Endothelial cell of umbilical vein (primary cell): ENCODE measurements at regions not wholly inside any gene's neighbourhood (a gene's known extent, or its start where the extent isn't known, plus 50 kb on each side); places are given as distances from the start of the nearest gene placed in this dataset.

Experiments
- BruUV-seq: library from RNA; stranded (reverse); fragments of 400-500 nt; replicated peaks from 2 replicates; lab custom pipeline; 2021; lab: Mats Ljungman, UMichigan
- CTCF ChIA-PET: fragments of 300-600, 350-600 bp; sonication (Branson Sonifier 250); formaldehyde crosslinking; loops from one replicate; lab custom pipeline; 2021; ENCODE audit warnings: antibody characterized with exemption, inconsistent platforms; lab: Charles Lee
- POLR2A ChIA-PET: fragments of 300-600, 350-600 bp; sonication (Branson Sonifier 250); formaldehyde crosslinking; loops from one replicate; lab custom pipeline; 2021; ENCODE audit warnings: antibody characterized with exemption, inconsistent platforms; lab: Charles Lee
- DNase-seq: peaks from one replicate; pipeline ENCODE4 v3.0.0-alpha.2; 2011; ENCODE audit warnings: low read depth, low spot score
- FAIRE-seq: peaks from 2 replicates; lab custom pipeline; 2011; peaks lifted over from hg19 to GRCh38; lab: Jason Lieb, UNC
- H2AFZ ChIP-seq: 2 replicates; pipeline ENCODE4 v1.6.0; 2012; ENCODE audit warnings: low read depth, low read length, control low read depth, inconsistent platforms
- H3K27ac ChIP-seq: 2 replicates; pipeline ENCODE4 v1.5.1; 2011; ENCODE audit warnings: low read depth, mild to moderate bottlenecking, control low read depth, low read length, moderate library complexity; ENCODE audit not compliant: insufficient read depth
- H3K27me3 ChIP-seq, 2 experiments: 2 replicates each; pipeline versions ENCODE4 v1.6.0 to v1.6.1; 2011; ENCODE audit warnings: low read length in 2 of 2, mixed read lengths in 1 of 2; ENCODE audit not compliant: control insufficient read depth in 2 of 2, insufficient read depth in 2 of 2
- H3K36me3 ChIP-seq, 2 experiments: 2 replicates in 1 of 2; 3 replicates in 1 of 2; pipeline ENCODE4 v1.5.1; 2011; ENCODE audit warnings: low read length in 2 of 2, mild to moderate bottlenecking in 1 of 2, moderate library complexity in 1 of 2; ENCODE audit not compliant: control insufficient read depth in 2 of 2, insufficient read depth in 2 of 2; ENCODE audit errors: extremely low read depth in 1 of 2
- H3K4me1 ChIP-seq: 3 replicates; pipeline ENCODE4 v1.5.1; 2011; ENCODE audit warnings: mild to moderate bottlenecking, low read length; ENCODE audit not compliant: control insufficient read depth, insufficient read depth; ENCODE audit errors: extremely low read depth
- H3K4me2 ChIP-seq: 2 replicates; pipeline ENCODE4 v1.6.1; 2011; ENCODE audit warnings: low read length, control low read depth, mixed read lengths; ENCODE audit not compliant: insufficient read depth
- H3K4me3 ChIP-seq, 3 experiments: fragments of 200-600 bp in 1 of 3; sonication (generic), shearing (Covaris generic) in 1 of 3; replicated peaks in 1 of 3; 2 replicates each; pipeline ENCODE4 v1.5.1; 2011 to 2016; ENCODE audit warnings: control low read depth in 3 of 3, low read length in 3 of 3, mild to moderate bottlenecking in 2 of 3, inconsistent platforms in 1 of 3, low read depth in 1 of 3, moderate library complexity in 1 of 3; ENCODE audit not compliant: insufficient read depth in 1 of 3
- H3K79me2 ChIP-seq: 2 replicates; pipeline ENCODE4 v1.6.0; 2012; ENCODE audit warnings: low read length, inconsistent platforms; ENCODE audit not compliant: control insufficient read depth, insufficient read depth
- H3K9ac ChIP-seq: replicated peaks from 2 replicates; pipeline ENCODE3; 2011; ENCODE audit warnings: low read length, control low read depth; ENCODE audit not compliant: insufficient read depth; ENCODE audit errors: extremely low read depth
- H3K9me1 ChIP-seq: replicated peaks from 3 replicates; pipeline ENCODE4 v1.6.0; 2011; ENCODE audit warnings: mild to moderate bottlenecking, low read length; ENCODE audit not compliant: control insufficient read depth, insufficient read depth; ENCODE audit errors: extremely low read depth
- H3K9me3 ChIP-seq: replicated peaks from 2 replicates; pipeline ENCODE4 v1.5.1; 2012; ENCODE audit warnings: low read length, inconsistent platforms; ENCODE audit not compliant: control insufficient read depth, insufficient read depth
- H4K20me1 ChIP-seq: replicated peaks from 2 replicates; pipeline ENCODE3; 2011; ENCODE audit warnings: mild to moderate bottlenecking, low read length; ENCODE audit not compliant: control insufficient read depth, insufficient read depth; ENCODE audit errors: extremely low read depth
- EZH2 ChIP-seq: IDR thresholded peaks from 2 replicates; pipeline ENCODE4 v1.6.1; 2012; ENCODE audit warnings: borderline replicate concordance, low read depth, mild to moderate bottlenecking, moderate library complexity, low read length, inconsistent platforms; ENCODE audit not compliant: severe bottlenecking
- FOS ChIP-seq: IDR thresholded peaks from 2 replicates; pipeline ENCODE4 v1.6.1; 2011; ENCODE audit warnings: mild to moderate bottlenecking, low read length, moderate library complexity, borderline replicate concordance; ENCODE audit not compliant: insufficient read depth
- GATA2 ChIP-seq: IDR thresholded peaks from 2 replicates; pipeline ENCODE4 v1.7.0; 2011; ENCODE audit warnings: low read depth, mild to moderate bottlenecking, moderate library complexity, mixed read lengths, low read length; ENCODE audit not compliant: insufficient read length, insufficient read depth
- JUN ChIP-seq: IDR thresholded peaks from 2 replicates; pipeline ENCODE4 v1.6.1; 2011; ENCODE audit warnings: borderline replicate concordance, low read depth; ENCODE audit not compliant: insufficient read length, insufficient read depth
- MAX ChIP-seq: IDR thresholded peaks from 2 replicates; pipeline ENCODE4 v1.6.1; 2011; ENCODE audit not compliant: insufficient read depth, insufficient read length
- MYC ChIP-seq: IDR thresholded peaks from one replicate; pipeline ENCODE4 v1.6.1; 2011; ENCODE audit warnings: mild to moderate bottlenecking, low read depth, low read length
- POLR2A ChIP-seq: IDR thresholded peaks from 2 replicates; pipeline ENCODE4 v1.6.1; 2012; ENCODE audit warnings: low read depth, mild to moderate bottlenecking, control low read depth, low read length
- POLR2AphosphoS5 ChIP-seq: IDR thresholded peaks from 2 replicates; pipeline ENCODE4 v1.6.1; 2012; ENCODE audit warnings: low read depth, mild to moderate bottlenecking, control low read depth, low read length, moderate library complexity; ENCODE audit not compliant: insufficient read depth
- dilution Hi-C: fragments of 300-500 bp; cut with MboI; formaldehyde crosslinking; loops from one replicate; pipeline ENCODE4 v1.15.0; 2019; ENCODE audit warnings: low sequenced_read_pairs; ENCODE audit not compliant: extremely low pct_ligation_motif_present
- intact Hi-C: fragments of 100-400 bp; cut with micrococcal nuclease; formaldehyde crosslinking; loops from one replicate; pipeline ENCODE4 v1.10.0; 2022
- TF ChIP-seq, protein P1 (sequence below), 2 donors: IDR thresholded peaks; 1 replicate in 1 of 2; 2 replicates in 1 of 2; pipeline ENCODE4 v1.5.1; 2011; ENCODE audit warnings: low read length in 2 of 2, mild to moderate bottlenecking in 2 of 2, moderate library complexity in 2 of 2, control low read depth in 1 of 2, inconsistent platforms in 1 of 2, low read depth in 1 of 2; ENCODE audit not compliant: insufficient read depth in 1 of 2; ENCODE audit errors: extremely low read depth in 1 of 2

GRCh38 chr1:36738245-36738644, 255.5 kb upstream of the CSF3R start:
- dilution Hi-C loops: no loop called here
- BruUV-seq: no TSS peak
- no peaks in the 10 kb centered on the region for H3K79me2 ChIP-seq
- ChIA-PET POLR2A (no interaction called here), CTCF (no interaction called here)
- H3K4me3 ChIP-seq: no peak overlapping the region
- no peaks in the 10 kb centered on the region for H3K36me3 ChIP-seq
- no peaks in the 10 kb centered on the region for H3K9me3 ChIP-seq
- FAIRE-seq (no peak), DNase-seq (no peak)
- no peaks in the 10 kb centered on the region for H4K20me1 ChIP-seq
- no peaks in the 10 kb centered on the region for H3K4me1 ChIP-seq
- peaks cover 1 to 11% of the 10 kb centered on the region in 2 experiments for H3K27me3 ChIP-seq
- no peak for TF ChIP-seq FOS
- no peak for TF ChIP-seq POLR2A
- TF ChIP-seq EZH2: no peak
- TF ChIP-seq GATA2: no peak
- no peak for TF ChIP-seq JUN
- TF ChIP-seq MYC: no peak
- no peak for TF ChIP-seq POLR2AphosphoS5
- TF ChIP-seq MAX: no peak
- TF ChIP-seq, protein P1, sequence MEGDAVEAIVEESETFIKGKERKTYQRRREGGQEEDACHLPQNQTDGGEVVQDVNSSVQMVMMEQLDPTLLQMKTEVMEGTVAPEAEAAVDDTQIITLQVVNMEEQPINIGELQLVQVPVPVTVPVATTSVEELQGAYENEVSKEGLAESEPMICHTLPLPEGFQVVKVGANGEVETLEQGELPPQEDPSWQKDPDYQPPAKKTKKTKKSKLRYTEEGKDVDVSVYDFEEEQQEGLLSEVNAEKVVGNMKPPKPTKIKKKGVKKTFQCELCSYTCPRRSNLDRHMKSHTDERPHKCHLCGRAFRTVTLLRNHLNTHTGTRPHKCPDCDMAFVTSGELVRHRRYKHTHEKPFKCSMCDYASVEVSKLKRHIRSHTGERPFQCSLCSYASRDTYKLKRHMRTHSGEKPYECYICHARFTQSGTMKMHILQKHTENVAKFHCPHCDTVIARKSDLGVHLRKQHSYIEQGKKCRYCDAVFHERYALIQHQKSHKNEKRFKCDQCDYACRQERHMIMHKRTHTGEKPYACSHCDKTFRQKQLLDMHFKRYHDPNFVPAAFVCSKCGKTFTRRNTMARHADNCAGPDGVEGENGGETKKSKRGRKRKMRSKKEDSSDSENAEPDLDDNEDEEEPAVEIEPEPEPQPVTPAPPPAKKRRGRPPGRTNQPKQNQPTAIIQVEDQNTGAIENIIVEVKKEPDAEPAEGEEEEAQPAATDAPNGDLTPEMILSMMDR (IDR thresholded peaks at IDR 0.05; ENCODE audit: extremely low read depth in 1 of 2, insufficient read depth in 1 of 2, low read depth in 1 of 2, low read length in 2 of 2): no peak
- no peak overlapping the region for H2AFZ ChIP-seq
- intact Hi-C loops: no loop called here
- no peak overlapping the region for H3K27ac ChIP-seq
- H3K9me1 ChIP-seq: no peaks in the 10 kb centered on the region
- H3K4me2 ChIP-seq: no peak overlapping the region
- no peak overlapping the region for H3K9ac ChIP-seq
